ENCODE measurements at regions not wholly inside any gene's neighbourhood (a gene's known extent, or its start where the extent isn't known, plus 50 kb on each side); places are given as distances from the start of the nearest gene placed in this dataset.

GRCh38 chr12:127925971-127926370, 341.0 kb upstream of the TMEM132C start:
- Histone ChIP-seq H3K27me3 (no peaks in the 10 kb centered on the region), H3K4me1 (no peaks in the 10 kb centered on the region), H3K36me3 (no peaks in the 10 kb centered on the region), H3K27ac (no peak overlapping the region), H3K4me3 (no peak overlapping the region), H3K9me3 (no peaks in the 10 kb centered on the region)
- in situ Hi-C loops (cut with MboI; ENCODE audit: low sequenced_read_pairs in 4 of 4) (no loop called here), intact Hi-C loops (cut with DNase I; ENCODE audit: low total_unique reads) (no loop called here)
- no peak for DNase-seq
- TF ChIP-seq POLR2A (IDR thresholded peaks at IDR 0.05) (no peak), CTCF (IDR thresholded peaks at IDR 0.05 in 4 of 5, conservative IDR thresholded peaks at IDR 0.05 in 1 of 5) (no peak)
- ATAC-seq, result no peak

GRCh38 chr12:127928178-127928577, 338.8 kb upstream of the TMEM132C start:
- DNase-seq, result no peak
- no peak for TF ChIP-seq POLR2A (IDR thresholded peaks at IDR 0.05)
- no peak for TF ChIP-seq CTCF (IDR thresholded peaks at IDR 0.05 in 4 of 5, conservative IDR thresholded peaks at IDR 0.05 in 1 of 5)
- intact Hi-C loops (cut with DNase I; ENCODE audit: low total_unique reads) (no loop called here), in situ Hi-C loops (cut with MboI; ENCODE audit: low sequenced_read_pairs in 4 of 4) (no loop called here)
- no peaks in the 10 kb centered on the region for H3K9me3 ChIP-seq
- H3K27ac ChIP-seq, result no peak overlapping the region
- H3K36me3 ChIP-seq, result no peaks in the 10 kb centered on the region
- no peaks in the 10 kb centered on the region for H3K27me3 ChIP-seq
- no peak overlapping the region for H3K4me3 ChIP-seq
- H3K4me1 ChIP-seq, result no peaks in the 10 kb centered on the region
- no peak for ATAC-seq

DNA sequence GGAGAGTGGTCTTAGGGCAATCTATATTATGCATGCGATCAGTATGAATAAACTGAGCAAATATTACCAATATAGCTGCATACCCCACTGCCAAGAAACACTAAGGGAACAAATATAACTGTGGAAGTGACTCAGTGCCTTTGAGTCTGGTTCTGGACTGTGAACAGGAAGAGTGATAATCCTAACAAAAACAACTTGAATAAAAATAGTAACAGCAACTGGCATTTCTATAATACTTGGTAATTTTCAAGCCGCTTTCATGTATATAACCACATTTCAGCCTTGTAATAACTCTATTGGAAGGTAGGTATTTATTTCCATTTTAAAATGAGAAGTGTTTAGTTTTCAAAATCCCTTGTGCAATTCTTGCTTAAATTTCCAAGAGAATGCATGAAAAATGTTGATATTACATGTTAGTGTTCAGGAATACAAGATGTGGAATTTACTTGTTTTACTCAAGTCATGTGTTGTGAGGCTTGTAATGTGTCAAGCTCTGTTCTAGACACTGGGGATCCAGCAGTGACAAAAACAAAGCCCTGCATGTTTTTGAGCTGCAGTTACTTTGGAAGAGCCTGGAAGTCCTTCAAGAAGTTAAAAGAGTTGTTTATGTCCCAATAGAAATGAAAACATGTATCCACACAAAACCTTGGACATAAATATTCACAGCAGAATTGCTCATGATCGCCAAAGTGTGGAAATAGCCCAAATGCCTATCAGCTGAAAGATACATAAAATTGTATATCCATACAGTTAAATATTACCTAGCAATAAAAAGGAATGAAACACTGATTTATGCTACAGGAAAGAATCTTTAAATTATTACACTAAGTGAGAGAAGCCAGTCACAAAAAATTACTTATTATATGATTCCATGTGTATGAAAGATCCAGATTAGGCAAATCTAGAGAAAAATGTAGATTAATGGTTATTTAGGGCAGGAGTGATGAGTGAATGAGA, 338.1 kb upstream of the TMEM132C start:
- in situ Hi-C loops (cut with MboI; ENCODE audit: low sequenced_read_pairs in 4 of 4) (no loop called here), intact Hi-C loops (cut with DNase I; ENCODE audit: low total_unique reads) (no loop called here)
- no peaks in the 10 kb centered on the region for H3K9me3 ChIP-seq
- no peak for TF ChIP-seq POLR2A (IDR thresholded peaks at IDR 0.05)
- H3K27ac ChIP-seq, result no peak overlapping the region
- DNase-seq, result no peak
- H3K36me3 ChIP-seq, result no peaks in the 10 kb centered on the region
- H3K4me1 ChIP-seq, result no peaks in the 10 kb centered on the region
- H3K27me3 ChIP-seq, result no peaks in the 10 kb centered on the region
- H3K4me3 ChIP-seq, result no peak overlapping the region
- no peak for ATAC-seq

DNA sequence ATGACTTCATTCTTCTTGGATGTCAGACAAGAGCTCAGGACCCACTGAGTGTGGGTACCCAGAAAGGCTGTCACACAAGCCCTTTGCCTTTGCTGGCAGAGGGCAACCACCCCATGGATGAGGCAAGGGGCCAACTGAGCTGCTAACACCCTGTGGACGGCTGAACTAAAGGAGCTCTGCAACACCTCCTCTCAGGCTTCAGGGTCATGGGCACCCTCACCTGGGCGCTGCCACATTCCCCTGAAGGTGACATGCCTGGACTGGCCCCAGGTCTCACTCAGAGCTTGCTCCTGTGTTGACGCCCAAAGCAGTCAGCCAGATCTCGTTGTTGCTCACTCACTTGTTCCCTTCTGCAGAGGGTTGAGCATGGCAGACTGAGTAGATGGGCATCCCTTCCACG, 336.8 kb upstream of the TMEM132C start:
- in situ Hi-C loops (cut with MboI; ENCODE audit: low sequenced_read_pairs in 4 of 4), result no loop called here

More for the DNA sequence above, 336.8 kb upstream of the TMEM132C start:
- Histone ChIP-seq H3K9me3 (no peaks in the 10 kb centered on the region), H3K4me1 (no peaks in the 10 kb centered on the region), H3K27ac (no peak overlapping the region), H3K4me3 (no peak overlapping the region), H3K27me3 (no peaks in the 10 kb centered on the region), H3K36me3 (no peaks in the 10 kb centered on the region)
- no peak for DNase-seq
- TF ChIP-seq POLR2A (IDR thresholded peaks at IDR 0.05) (no peak), CTCF (IDR thresholded peaks at IDR 0.05 in 4 of 5, conservative IDR thresholded peaks at IDR 0.05 in 1 of 5) (no peak)
- intact Hi-C loops (cut with DNase I; ENCODE audit: low total_unique reads), result no loop called here
- no peak for ATAC-seq

Data from gastrocnemius medialis (tissue), 4 donors.